Tibial nerve (tissue), 4 donors: ENCODE measurements at regions not wholly inside any gene's neighbourhood (a gene's known extent, or its start where the extent isn't known, plus 50 kb on each side); places are given as distances from the start of the nearest gene placed in this dataset.

ENCODE experiments used
- DNase-seq, 2 donors: peaks; one replicate each; pipeline ENCODE4 v3.0.0-alpha.2; 2019; ENCODE audit warnings: low spot score in 2 of 2
- H3K27ac ChIP-seq, 4 donors: fragments of 200-600 bp; sonication (generic) in 3 of 4; one replicate each; pipeline ENCODE4 v1.5.1; 2017 to 2019; ENCODE audit warnings: mild to moderate bottlenecking in 1 of 4
- H3K27me3 ChIP-seq, 2 donors: fragments of 200-600 bp; sonication (generic) in 1 of 2; one replicate each; pipeline versions ENCODE4 v1.5.1 to v1.6.0; 2017 to 2019
- H3K36me3 ChIP-seq, 3 donors: fragments of 200-600 bp; sonication (generic); one replicate each; pipeline ENCODE4 v1.5.1; 2018 to 2019
- H3K4me1 ChIP-seq, 4 donors: fragments of 200-600 bp; sonication (generic) in 3 of 4; one replicate each; pipeline ENCODE4 v1.5.1; 2017 to 2019
- H3K4me3 ChIP-seq, 4 donors: fragments of 200-600 bp; sonication (generic) in 3 of 4; one replicate each; pipeline ENCODE4 v1.5.1; 2017 to 2019; ENCODE audit warnings: mild to moderate bottlenecking in 1 of 4, moderate library complexity in 1 of 4
- H3K9me3 ChIP-seq, 4 donors: fragments of 200-600 bp; sonication (generic) in 3 of 4; one replicate each; pipeline ENCODE4 v1.5.1; 2017 to 2019
- CTCF ChIP-seq, 5 experiments: fragments of 200-600 bp in 3 of 5; fragments of 450-650 bp in 2 of 5; sonication (generic) in 3 of 5; IDR thresholded peaks; one replicate each; pipeline ENCODE4 v1.5.1; 2016 to 2019; ENCODE audit warnings: antibody characterized with exemption in 5 of 5, mild to moderate bottlenecking in 3 of 5, moderate library complexity in 2 of 5
- EP300 ChIP-seq, 2 donors: sonication (generic); formaldehyde crosslinking; IDR thresholded peaks; one replicate each; pipeline ENCODE4 v1.6.1; 2017; ENCODE audit warnings: antibody characterized with exemption in 2 of 2, mild to moderate bottlenecking in 1 of 2
- POLR2A ChIP-seq, 2 donors: fragments of 450-650 bp; IDR thresholded peaks; one replicate each; pipeline ENCODE4 v1.6.1; 2017; ENCODE audit warnings: antibody characterized with exemption in 2 of 2, mild to moderate bottlenecking in 2 of 2, moderate library complexity in 2 of 2
- WGBS, 2 donors: methylation state at CpG; one replicate each; pipeline ENCODE4 v1.1.5; 2018; 5-methylcytosine and 5-hydroxymethylcytosine counted together

- 93% methylated on average over 1 of the region's 1 CpG for WGBS, 2 donors
- no peak for TF ChIP-seq EP300 (IDR thresholded peaks at IDR 0.05)
Measured at GRCh38 chr1:81443288-81443687, 357.4 kb upstream of the ADGRL2 start.

GRCh38 chr1:81439046-81439823 lies 361.5 kb upstream of the ADGRL2 start:
- Histone ChIP-seq H3K4me3 (no peak overlapping the region), H3K36me3 (no peaks in the 10 kb centered on the region), H3K4me1 (no peaks in the 10 kb centered on the region), H3K9me3 (no peaks in the 10 kb centered on the region), H3K27ac (no peak overlapping the region), H3K27me3 (no peaks in the 10 kb centered on the region)
- 96 to 98% methylated on average over 12 of the region's 12 CpGs for WGBS, 2 donors
- TF ChIP-seq POLR2A (IDR thresholded peaks at IDR 0.05) (no peak), CTCF (IDR thresholded peaks at IDR 0.05) (no peak)
- no peak for DNase-seq

More at GRCh38 chr1:81443288-81443687, 357.4 kb upstream of the ADGRL2 start:
- Histone ChIP-seq H3K27me3 (no peaks in the 10 kb centered on the region), H3K27ac (no peak overlapping the region), H3K36me3 (no peaks in the 10 kb centered on the region), H3K9me3 (no peaks in the 10 kb centered on the region), H3K4me3 (no peak overlapping the region), H3K4me1 (no peaks in the 10 kb centered on the region)
- no peak for DNase-seq

GRCh38 chr1:81437649-81438048 lies 363.1 kb upstream of the ADGRL2 start:
- no peaks in the 10 kb centered on the region for H3K36me3 ChIP-seq
- no peak for TF ChIP-seq POLR2A (IDR thresholded peaks at IDR 0.05)
- no peak for TF ChIP-seq CTCF (IDR thresholded peaks at IDR 0.05)
- no peak for TF ChIP-seq EP300 (IDR thresholded peaks at IDR 0.05)
- no peak overlapping the region for H3K27ac ChIP-seq
- no peaks in the 10 kb centered on the region for H3K27me3 ChIP-seq
- H3K4me3 ChIP-seq = no peak overlapping the region
- no peak for DNase-seq
- H3K4me1 ChIP-seq = no peaks in the 10 kb centered on the region
- WGBS, 2 donors = 44 to 59% methylated on average over 3 of the region's 3 CpGs
- H3K9me3 ChIP-seq = no peaks in the 10 kb centered on the region

GRCh38 chr1:81437213-81437612 lies 363.5 kb upstream of the ADGRL2 start:
- WGBS, 2 donors = 78 to 83% methylated on average over 1 of the region's 1 CpG
- no peak for DNase-seq
- no peaks in the 10 kb centered on the region for H3K27me3 ChIP-seq
- H3K4me1 ChIP-seq = peaks cover 0 to 4% (median 0%) of the 10 kb centered on the region in 4 donors
- no peaks in the 10 kb centered on the region for H3K36me3 ChIP-seq
- no peaks in the 10 kb centered on the region for H3K9me3 ChIP-seq
- no peak for TF ChIP-seq EP300 (IDR thresholded peaks at IDR 0.05)
- TF ChIP-seq POLR2A (IDR thresholded peaks at IDR 0.05) = no peak
- no peak for TF ChIP-seq CTCF (IDR thresholded peaks at IDR 0.05)
- H3K4me3 ChIP-seq = no peak overlapping the region
- H3K27ac ChIP-seq = no peak overlapping the region

GRCh38 chr1:81435175-81435574 lies 365.6 kb upstream of the ADGRL2 start:
- DNase-seq = no peak
- Histone ChIP-seq H3K4me1 (peaks cover 0 to 14% (median 0%) of the 10 kb centered on the region in 4 donors), H3K27ac (no peak overlapping the region), H3K9me3 (no peaks in the 10 kb centered on the region), H3K27me3 (no peaks in the 10 kb centered on the region), H3K4me3 (no peak overlapping the region), H3K36me3 (no peaks in the 10 kb centered on the region)
- TF ChIP-seq EP300 (IDR thresholded peaks at IDR 0.05) (no peak), POLR2A (IDR thresholded peaks at IDR 0.05) (no peak), CTCF (IDR thresholded peaks at IDR 0.05) (no peak)
- WGBS, 2 donors = 28 to 45% methylated on average over 1 of the region's 1 CpG
